VCaP (cell line): ENCODE measurements at regions not wholly inside any gene's neighbourhood (a gene's known extent, or its start where the extent isn't known, plus 50 kb on each side); places are given as distances from the start of the nearest gene placed in this dataset.

ENCODE experiments used
- H3K27ac ChIP-seq: fragments of 450-650 bp; 2 replicates; pipeline ENCODE4 v1.5.1; 2017
- CTCF ChIP-seq: fragments of 450-650 bp; conservative IDR thresholded peaks from 2 replicates; pipeline ENCODE4 v1.5.1; 2017; ENCODE audit warnings: mild to moderate bottlenecking, moderate library complexity

- H3K27ac ChIP-seq, result no peak overlapping the region
- no peak for TF ChIP-seq CTCF
These were observed 1018.4 kb upstream of the TENM3 start for GRCh38 chr4:181224852-181225251.

GRCh38 chr4:181225616-181226261, 1017.5 kb upstream of the TENM3 start:
- TF ChIP-seq CTCF, result no peak
- H3K27ac ChIP-seq, result no peak overlapping the region

GRCh38 chr4:181234951-181235680, 1008.1 kb upstream of the TENM3 start:
- TF ChIP-seq CTCF, result no peak
- H3K27ac ChIP-seq, result no peak overlapping the region

- H3K27ac ChIP-seq, result no peak overlapping the region
- no peak for TF ChIP-seq CTCF
These were observed 997.9 kb upstream of the TENM3 start for GRCh38 chr4:181245326-181245725.

- no peak overlapping the region for H3K27ac ChIP-seq
- no peak for TF ChIP-seq CTCF
These were observed 994.2 kb upstream of the TENM3 start for GRCh38 chr4:181249031-181249430.

- no peak overlapping the region for H3K27ac ChIP-seq
- no peak for TF ChIP-seq CTCF
These were observed 988.4 kb upstream of the TENM3 start for GRCh38 chr4:181254771-181255170.

- H3K27ac ChIP-seq, result no peak overlapping the region
- no peak for TF ChIP-seq CTCF
These were observed 984.6 kb upstream of the TENM3 start for GRCh38 chr4:181258569-181258968.
